T-helper 2 cell (primary cell): ENCODE measurements at regions not wholly inside any gene's neighbourhood (a gene's known extent, or its start where the extent isn't known, plus 50 kb on each side); places are given as distances from the start of the nearest gene placed in this dataset.

Experiments
- DNase-seq, 5 experiments: peaks; one replicate each; pipeline versions ENCODE4 v3.0.0 to v3.0.0-alpha.2; 2012 to 2022

DNA sequence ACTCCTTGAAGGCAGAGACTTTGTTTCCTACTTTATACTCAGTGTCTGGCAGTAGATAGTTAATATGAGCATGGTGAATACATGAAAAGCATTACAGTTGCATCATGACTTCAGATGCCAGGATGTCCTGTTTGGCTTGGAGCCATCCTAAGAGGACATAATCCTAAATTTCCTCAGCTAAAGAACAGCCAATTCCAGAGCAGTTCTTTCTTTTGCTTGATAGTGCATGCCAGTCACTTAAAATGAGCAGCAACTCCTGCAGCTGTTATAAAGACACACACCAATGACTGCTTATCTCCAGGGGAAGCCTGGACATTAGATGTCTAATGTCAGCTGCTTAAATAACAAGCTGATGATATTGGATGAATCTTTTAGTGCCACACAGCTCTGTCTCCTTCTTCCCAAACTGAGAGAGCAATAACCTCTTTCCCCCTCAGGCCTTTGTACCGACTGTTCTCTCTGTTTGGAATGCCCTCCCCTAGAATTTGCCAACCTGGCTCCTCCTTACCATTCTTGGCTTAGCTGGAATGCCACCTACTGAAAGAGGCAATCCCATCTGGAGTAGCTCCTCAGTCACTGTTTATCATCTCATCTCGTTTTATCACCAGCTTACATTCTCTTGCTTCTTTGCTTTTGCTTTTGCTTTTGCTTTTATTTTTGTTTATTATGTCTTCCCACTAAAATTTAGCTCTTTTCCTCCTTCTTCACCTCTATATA is 100.8 kb upstream of the USP38 start:
- DNase-seq = no peak

DNA sequence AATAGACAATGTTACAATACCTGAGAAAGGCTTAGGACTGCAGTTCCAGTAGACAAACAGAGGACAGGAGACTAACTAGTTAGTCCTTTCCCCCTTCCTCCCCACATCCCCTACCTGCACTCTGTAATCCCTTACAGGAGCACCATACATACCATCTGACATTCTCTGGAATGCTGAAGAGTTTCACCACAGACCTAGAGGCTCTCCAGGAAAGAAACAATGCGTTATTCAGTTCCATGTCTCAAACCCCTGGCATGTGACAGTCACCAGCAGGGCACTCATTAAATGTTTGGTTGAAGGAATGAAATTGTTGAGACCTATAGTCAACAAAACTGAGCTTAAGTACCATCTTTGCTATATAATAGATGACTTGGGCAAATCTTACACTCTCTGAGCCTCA is 100.2 kb upstream of the USP38 start:
- DNase-seq = no peak

DNA sequence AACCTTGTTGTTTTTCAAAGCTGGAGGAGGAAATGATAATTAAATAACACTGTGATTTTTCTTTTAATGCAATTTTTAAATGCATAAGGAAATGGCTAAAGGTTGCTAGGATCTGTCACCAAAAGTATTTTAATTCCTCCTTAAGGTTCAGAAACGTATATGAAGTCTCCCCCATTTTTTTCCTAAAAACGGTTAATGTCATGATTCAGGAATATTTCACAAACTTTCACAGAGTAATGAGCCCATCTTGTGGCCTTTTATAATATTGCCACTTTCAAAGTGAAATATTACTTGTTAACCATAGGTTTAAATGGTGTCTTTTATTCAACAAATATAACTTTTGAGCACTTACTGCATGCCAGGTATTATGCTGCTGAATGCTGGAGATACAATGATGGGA is 99.5 kb upstream of the USP38 start:
- no peak for DNase-seq

DNA sequence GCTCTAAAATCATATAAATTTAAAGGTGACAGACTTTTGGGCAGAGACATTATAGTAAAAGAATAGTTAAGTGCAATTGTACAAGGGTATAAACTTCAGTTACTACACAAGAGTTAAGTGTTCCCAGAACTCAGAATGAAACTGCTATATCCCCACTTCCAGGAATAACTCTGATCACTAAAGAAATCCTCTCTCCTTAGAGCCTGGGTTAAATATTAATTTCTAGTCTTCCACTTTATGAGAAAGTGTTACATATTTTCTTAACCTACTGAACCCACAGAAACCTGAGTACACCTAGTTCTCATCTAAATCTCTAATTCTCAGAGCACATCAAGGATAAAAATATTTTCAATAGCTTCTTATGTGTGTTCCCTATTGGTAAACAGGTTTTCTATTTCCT is 99.1 kb upstream of the USP38 start:
- DNase-seq = no peak

DNA sequence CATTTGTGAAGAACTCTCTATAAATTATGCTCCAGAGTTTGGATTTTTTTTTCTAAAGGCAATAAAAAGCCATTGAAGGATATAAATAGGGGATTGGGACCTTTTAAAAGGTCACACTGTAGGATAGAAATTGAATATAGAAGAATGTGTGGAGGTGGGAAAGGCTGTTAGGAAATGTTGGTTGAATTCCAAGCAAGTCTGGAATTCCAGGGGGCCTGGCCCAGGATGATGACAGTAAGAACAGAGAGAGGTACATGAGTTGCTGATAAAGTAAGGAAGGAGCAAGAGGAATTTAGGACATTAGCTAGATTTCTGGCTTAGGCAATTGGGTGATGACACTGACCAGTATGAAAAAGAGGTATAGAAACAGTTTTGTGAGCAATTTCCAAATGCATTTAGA is 95.4 kb upstream of the USP38 start:
- DNase-seq = no peak

DNA sequence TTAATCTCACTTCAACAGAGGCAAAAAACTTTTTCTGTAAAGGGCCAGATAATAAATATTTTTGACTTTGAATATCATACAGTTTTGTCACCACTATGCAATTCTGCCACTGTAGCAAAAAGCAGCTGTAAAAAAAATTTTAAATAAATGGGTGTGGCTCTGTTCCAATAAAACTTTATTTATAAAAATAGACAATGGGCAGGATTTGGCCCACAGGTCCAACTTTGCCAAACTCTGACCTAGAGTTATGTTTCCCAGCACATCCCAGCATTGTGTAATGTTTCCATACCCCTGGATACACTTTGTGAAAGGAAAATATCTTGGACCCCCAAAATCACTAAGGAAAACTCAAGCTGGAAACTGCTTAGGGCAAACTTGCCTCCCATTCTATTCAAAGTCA is 94.9 kb upstream of the USP38 start:
- DNase-seq = no peak

DNA sequence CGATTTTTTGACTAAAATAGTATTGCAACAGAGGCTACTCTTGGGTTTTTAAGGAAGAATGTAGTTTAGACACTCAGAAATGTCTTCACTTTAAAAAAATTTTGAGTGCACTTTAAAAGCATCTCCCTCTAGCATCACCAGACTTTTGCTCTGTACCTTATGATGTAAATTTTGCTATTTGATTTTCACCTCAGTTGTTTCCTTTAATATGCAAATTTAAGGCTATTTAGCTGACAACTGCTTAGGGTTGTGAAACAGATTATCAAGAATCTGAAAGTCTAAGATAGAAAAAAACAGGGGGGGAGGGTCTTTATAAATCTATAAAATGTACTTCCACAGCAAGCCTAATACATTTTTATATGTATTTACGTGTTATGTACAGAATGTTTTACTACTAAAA is 92.9 kb upstream of the USP38 start:
- no peak for DNase-seq

DNA sequence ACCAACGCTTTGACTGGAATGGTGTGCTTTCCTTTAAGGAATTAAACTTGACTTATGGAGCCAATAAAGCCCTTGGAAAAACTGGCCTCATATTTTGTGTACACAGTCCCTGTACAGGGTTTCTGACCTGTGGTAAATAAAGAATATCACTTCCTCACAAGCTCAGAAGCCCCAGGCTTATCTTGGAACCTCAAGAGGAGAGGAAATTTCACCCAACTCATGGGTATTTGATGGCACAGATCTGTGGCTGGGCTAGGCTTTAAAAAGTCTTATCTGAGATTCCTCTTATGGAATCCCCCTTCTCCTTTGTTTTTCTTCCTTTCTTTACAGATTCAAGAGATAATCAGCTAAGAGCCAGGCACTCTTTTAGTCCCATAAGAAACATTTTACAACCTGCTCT is 89.3 kb upstream of the USP38 start:
- DNase-seq = no peak

DNA sequence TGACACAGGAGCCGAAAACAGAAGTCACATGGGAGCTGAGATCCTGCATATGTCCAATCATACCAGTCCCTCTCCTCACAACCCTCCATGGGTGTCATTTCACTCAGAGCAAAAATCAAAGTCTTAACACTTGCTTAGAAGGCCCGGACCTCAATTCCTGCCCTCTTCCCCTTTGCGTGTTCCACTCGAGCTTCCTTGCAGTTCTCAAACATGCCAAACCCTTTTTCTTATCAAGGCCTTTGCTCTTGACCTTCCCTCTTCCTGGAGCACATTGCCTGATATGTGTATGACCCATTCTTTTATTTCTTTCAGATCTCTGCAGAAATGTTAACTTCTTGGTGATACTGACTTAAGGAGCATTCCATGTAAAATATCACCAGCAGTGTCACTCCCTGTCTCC is 87.0 kb upstream of the USP38 start:
- DNase-seq = no peak

DNA sequence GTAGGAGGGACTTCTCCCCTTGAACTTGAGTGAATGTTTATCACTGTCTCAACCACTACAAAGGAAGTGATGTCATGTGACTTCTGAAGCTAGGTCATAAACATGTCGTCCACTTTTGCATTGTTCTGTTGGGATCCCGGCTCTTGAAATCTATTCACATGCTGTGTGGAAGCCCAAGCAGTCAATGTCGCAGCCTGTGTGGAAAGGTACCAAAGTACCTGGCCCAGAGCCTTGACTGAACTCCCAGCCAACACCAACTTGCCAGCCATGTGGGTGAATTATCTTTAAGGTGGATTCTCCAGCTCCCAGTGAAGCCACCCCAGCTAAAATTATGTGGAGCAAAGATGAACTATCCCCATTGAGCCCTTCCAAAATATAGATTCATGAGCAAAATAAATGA is 85.0 kb upstream of the USP38 start:
- DNase-seq = no peak

DNA sequence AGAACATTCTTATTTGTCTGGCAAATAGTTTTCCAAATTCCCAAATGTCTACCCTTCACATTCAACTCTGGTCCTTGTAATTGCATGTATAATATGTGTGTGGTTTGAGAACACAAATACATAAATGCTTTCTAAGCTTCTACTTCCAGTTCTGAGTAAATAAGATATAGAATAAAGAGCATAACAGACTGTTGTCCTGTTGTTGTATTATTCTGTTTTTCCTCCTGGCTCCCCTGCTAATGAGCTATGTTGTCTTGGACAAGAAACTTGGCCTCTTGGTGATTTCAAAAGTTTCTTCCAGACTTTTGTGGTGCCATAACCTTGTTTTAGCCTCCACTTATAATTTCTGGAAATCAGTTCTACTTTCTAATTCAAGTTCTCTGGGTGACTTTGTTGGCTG is 75.3 kb upstream of the USP38 start:
- no peak for DNase-seq

DNA sequence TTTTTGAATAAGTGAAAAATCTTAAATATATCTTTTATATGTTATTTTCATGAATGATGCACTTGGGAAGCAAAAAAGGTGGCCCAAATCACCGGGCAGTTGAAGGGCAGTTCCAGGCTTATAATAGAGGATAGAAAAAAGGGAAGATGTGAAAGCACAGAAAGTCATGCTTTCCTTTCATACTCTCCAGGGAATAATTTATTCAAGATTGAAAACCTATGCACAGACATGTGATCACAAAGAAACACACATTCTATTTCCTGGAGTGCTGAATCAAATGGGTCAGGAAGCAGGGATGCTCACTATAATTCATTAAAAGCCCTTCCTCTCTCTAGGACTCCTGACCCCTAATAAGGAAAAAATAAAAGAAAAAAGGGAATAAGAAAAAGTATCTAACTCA is 66.1 kb upstream of the USP38 start:
- no peak for DNase-seq

DNA sequence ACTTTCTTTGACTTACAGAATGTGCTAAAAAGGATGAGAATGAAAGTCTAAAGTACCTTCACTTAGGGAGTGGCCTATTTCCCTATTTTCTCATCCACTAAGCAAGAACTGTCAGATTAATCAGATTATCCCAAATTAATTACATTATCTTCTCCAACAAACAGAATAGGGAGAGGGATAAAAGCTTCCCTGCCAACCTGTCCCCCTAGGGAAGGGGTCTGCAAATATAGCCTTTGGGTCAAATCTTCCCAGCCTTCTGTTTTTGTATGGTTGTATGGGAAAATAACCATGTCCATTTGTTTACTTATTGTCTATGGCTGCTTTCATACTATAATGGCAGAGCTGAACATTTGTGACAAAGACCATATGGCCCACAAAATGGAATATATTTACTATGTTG is 57.1 kb upstream of the USP38 start:
- DNase-seq = no peak

DNA sequence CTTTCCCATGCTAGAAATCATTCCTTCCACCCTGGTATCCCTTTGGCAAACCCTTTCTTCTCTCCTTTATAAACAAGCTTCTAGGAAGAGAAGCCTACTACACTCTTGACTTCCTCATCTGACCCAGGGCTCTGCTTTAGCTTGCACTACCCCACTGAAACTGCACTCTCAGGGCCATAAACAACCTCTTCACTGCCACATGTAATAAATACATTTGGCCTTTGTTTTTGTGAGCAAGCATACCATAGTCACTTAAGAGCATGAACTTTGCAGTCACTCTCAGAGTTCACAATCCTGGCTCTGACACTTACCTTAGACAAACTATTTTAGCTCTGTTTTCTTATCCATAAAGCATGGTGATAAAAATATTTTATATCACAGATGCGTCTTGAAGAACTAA is 50.7 kb upstream of the USP38 start:
- DNase-seq = no peak
